ENCODE measurements at regions not wholly inside any gene's neighbourhood (a gene's known extent, or its start where the extent isn't known, plus 50 kb on each side); places are given as distances from the start of the nearest gene placed in this dataset.

- H2BK20ac ChIP-seq (ENCODE audit: low read depth, low read length, poor library complexity, severe bottlenecking) = no peak overlapping the region
- H3K9me3 ChIP-seq (ENCODE audit: control insufficient read depth, low read depth, low read length) = no peaks in the 10 kb centered on the region
Measured at GRCh38 chr1:55634516-55634915, 419.4 kb upstream of the USP24 start.

More at GRCh38 chr1:55634516-55634915, 419.4 kb upstream of the USP24 start:
- Histone ChIP-seq H3K4me1 (ENCODE audit: insufficient read depth, low read length) (0 out of 2 replicates have a peak, but pooled peaks cover 5% of the 10 kb centered on the region), H2BK120ac (ENCODE audit: low read depth, low read length, poor library complexity, severe bottlenecking) (no peak overlapping the region), H3K18ac (ENCODE audit: insufficient read length, low read depth, low read length) (no peak overlapping the region), H2AK5ac (ENCODE audit: insufficient read length, low read length) (no peak overlapping the region), H4K5ac (ENCODE audit: insufficient read length, low read depth, low read length) (no peak overlapping the region), H4K91ac (ENCODE audit: insufficient read length, low read depth, low read length) (no peak overlapping the region), H2BK12ac (ENCODE audit: insufficient read length, low read depth, low read length) (no peak overlapping the region), H3K14ac (ENCODE audit: insufficient read depth, low read length) (no peak overlapping the region), H2BK5ac (ENCODE audit: insufficient read length, low read length) (no peak overlapping the region), H3K56ac (ENCODE audit: insufficient read length, low read depth, low read length) (no peak overlapping the region), H2AFZ (ENCODE audit: low read length) (no peak overlapping the region), H4K8ac (replicated peaks; ENCODE audit: insufficient read length, low read depth, low read length) (no peak overlapping the region), H3K4ac (ENCODE audit: low read depth, low read length) (no peak overlapping the region), H2BK15ac (ENCODE audit: low read depth, low read length) (no peak overlapping the region), H3K79me1 (ENCODE audit: insufficient read depth, low read depth, low read length, poor library complexity, severe bottlenecking) (no peaks in the 10 kb centered on the region), H3K79me2 (ENCODE audit: insufficient read depth, low read length) (no peaks in the 10 kb centered on the region), H3K4me2 (ENCODE audit: insufficient read depth, insufficient read length, low read length) (no peak overlapping the region), H3K27me3 (ENCODE audit: insufficient read depth, low read length) (no peaks in the 10 kb centered on the region), H3K23me2 (ENCODE audit: insufficient read length, low read depth, low read length, poor library complexity, severe bottlenecking) (no peaks in the 10 kb centered on the region), H3T11ph (ENCODE audit: low read length) (no peak overlapping the region), H3K23ac (ENCODE audit: insufficient read length, low read depth, low read length) (no peak overlapping the region), H3K27ac (ENCODE audit: insufficient read length, low read depth, low read length) (no peak overlapping the region), H3K9ac (ENCODE audit: extremely low read depth, insufficient read length, low read length) (no peak overlapping the region), H4K20me1 (ENCODE audit: control insufficient read depth, insufficient read depth, insufficient read length) (no peaks in the 10 kb centered on the region)
- no peak for TF ChIP-seq CTCF (conservative IDR thresholded peaks at IDR 0.05)
- DNase-seq = no peak
- Mint-ChIP-seq H3K27ac (no peak overlapping the region), H3K9me3 (no peaks in the 10 kb centered on the region), H3K4me1 (peaks cover 0 to 14% of the 10 kb centered on the region in 2 experiments; a peak in 2 of 4 replicates), H3K4me3 (no peak overlapping the region), H3K27me3 (ENCODE audit: low read depth) (no peaks in the 10 kb centered on the region), H3K36me3 (ENCODE audit: insufficient read depth in 1 of 3, low read depth in 3 of 3) (no peaks in the 10 kb centered on the region)
- no CpG with 5 or more reads among the region's 1 CpG for WGBS (ENCODE audit: extremely low coverage, insufficient read length, low lambda C conversion rate)

Data from H9 (cell line).